Kasumi-1 (cell line): ENCODE measurements at regions not wholly inside any gene's neighbourhood (a gene's known extent, or its start where the extent isn't known, plus 50 kb on each side); places are given as distances from the start of the nearest gene placed in this dataset.
"Not testable (repeated sequence)": the region's sequence is repeated elsewhere in the genome, so short reads cannot be mapped to it uniquely, and the experiment has no call there.

Experiments used
- DNase-seq, 2 experiments: peaks; one replicate each; lab custom pipeline; 2025; lab: John Stamatoyannopoulos, UW

DNA sequence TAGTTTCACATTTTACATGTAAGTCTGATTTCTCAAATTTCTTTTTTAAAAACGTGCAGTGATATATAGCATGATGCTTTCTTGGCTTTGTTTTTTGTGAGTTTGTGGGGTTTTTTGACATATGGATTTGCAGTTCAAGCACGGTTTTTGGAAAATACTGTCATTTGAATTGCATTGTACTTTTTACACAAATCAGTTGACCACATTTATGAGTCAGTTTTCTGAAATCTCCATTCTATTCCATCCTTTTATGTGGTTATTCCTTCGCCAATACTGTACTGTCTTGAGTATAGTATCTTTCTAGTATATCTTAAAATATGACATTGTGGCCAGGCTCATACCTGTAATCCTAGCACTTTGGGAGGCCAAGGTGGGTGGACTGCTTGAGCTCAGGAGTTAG, 890.0 kb upstream of the CITED2 start:
- no peak for DNase-seq

DNA sequence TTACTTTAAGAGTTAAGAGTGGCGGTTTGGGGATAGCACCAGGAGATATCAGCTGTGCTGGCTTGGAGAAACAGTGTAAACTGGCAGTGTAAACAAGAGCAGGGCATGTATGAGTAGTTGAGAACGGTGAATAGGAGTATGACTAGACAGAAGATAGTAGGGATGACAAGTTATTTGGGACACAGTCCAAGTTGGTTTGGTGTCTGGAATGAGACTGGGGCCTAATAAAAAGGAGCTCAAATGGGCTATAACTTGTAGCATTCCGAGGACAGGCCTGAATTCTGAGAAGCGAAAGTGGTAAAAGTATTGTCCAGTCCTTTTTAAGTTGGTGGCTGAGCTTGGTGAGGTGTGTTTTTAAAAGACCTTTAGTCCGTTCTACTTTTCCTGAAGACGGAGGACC, 883.9 kb upstream of the CITED2 start:
- not testable (repeated sequence) for DNase-seq

DNA sequence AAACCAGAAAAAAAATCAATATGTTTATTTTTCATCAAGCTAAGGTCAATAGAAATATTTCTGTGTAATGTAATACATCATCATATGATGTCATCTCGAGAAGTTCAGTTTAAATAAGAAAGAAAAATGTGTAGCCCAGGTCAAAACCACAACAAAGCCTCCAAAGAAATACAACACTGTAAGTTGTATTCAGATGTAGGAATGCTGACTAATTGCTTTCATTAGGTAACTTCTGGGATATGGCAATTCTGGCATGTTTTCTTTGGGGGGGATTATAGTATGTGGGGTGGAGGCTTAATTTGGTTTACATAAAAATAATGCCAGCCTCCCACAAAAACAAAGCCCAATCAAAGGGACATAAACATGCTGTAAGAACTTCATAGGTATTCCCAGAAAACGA, 881.8 kb upstream of the CITED2 start:
- DNase-seq = no peak

DNA sequence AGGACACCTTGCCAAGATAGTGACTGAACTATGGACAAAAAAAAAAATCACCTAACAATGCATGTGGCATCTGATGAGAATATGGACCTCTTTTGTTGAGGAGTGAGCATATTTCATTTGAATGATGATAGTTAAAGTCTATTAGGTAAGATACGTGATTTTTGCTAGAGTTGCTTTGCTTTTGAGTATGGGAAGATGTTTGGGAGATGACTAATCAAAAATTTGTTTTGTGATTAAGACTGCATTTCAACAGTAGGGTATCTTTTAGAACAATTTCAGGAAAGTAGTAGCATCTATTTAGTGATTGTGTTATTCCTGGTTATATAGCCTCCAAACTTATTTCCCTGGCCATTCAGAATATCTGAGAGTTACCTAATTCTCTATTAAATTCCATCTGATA, 878.6 kb upstream of the CITED2 start:
- DNase-seq = no peak

DNA sequence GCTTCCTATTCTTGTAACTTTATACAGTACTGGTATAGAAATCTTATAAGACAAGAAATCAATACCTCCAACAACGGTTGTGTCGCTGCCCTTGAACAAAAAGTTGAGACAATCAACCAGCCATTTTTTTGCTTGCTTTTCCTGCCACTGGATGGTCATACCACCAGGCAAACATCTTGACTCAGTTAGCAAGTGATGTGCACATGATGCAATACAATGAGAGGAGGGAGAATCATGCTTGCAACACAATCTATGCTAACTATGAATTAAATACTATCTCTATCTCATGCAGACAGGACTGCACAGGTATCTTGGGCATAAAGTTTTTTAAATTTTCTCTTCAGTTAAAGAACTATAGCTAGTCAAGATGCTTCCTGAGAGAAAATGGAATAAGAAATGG, 877.7 kb upstream of the CITED2 start:
- DNase-seq = no peak

GRCh38 chr6:140245296-140246040, 871.0 kb upstream of the CITED2 start:
- DNase-seq = no peak

DNA sequence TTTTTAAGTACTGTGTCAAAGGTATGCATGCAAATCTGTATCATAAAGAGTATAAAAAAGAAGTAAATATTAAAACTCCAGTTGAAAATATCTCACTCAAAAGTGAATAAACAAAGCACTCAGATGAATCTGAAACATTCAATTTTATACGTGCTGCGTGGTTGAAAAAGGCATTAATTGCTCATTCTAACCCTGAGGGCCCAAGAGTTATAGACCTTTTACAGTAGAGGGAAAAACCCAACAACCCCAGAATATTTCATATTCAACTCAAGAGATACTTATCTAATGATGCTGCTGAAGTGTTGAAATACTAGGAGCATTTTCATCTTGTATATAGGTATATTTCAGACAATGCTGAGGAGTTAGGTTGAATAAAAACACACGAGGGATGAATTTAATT, 862.8 kb upstream of the CITED2 start:
- no peak for DNase-seq

DNA sequence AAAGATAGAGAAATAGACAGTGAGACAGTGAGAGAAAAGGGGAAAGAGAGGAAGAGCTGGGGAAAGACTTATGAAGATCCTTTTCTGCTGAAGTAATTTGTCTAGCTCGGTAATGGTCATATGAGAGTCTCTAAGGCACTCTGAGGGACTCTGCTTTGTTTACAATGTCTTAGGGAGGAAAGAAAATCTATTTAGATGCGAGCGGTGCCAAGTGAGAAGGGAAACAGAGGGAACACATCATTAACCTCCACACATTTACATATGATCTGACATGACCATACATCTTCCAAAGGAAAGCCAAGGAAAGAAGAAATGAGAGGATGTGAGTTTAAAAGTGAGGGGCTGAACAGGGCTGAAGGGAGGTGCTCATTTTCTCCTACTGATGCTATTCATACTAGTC, 862.3 kb upstream of the CITED2 start:
- DNase-seq = no peak

DNA sequence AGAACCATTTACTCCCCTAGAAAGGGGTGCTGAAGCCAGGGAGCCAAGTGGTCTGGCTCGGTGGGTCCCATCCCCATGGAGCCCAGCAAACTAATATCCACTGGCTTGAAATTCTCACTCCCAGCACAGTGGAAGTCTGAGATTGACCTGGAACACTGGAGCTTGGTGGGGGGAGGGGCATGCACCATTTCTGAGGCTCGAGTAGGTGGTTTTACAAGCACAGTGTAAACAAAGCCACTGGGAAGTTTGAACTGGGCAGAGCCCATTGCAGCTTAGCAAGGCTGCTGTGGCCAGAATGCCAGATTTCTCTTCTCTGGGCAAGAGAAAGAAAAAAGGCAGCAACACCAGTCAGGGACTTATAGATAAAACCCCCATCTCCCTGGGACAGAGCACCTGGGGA, 855.8 kb upstream of the CITED2 start:
- DNase-seq = no peak

DNA sequence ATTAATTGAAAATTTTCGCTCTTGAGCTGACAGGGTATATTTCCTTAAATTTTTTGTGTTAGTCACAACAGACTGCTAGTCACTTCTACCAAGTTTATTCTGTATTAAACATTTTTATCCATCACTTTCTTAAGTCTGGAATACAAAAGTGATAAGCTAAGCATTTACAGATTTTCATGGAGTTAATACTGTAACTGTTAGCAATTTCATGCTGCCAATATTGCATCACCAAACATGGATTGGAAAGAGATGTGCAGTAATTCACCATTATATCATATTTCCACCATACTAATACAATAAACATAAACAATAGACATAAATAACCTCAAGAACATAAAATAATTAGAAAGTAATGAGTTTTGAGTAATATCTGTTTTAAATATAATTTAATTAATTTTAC, 854.0 kb upstream of the CITED2 start:
- DNase-seq = no peak

DNA sequence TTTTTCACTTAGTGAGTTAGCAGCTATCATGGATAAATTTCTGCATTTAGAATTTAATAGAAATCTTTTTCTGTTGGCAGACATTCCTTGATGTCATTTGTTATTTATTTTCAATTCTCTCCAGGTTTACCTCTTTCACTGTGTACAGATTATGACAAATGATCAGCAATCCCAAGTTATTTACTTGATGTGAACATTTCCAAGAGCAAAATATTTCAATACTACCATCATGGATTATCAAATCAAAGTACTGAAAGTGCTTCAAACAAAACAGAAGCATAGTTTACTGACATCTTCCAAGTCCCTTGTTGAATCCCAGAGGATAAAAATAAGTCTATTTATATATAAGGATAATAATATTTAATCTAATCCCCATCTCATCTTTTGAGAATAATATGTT, 852.2 kb upstream of the CITED2 start:
- no peak for DNase-seq

GRCh38 chr6:140225701-140226436, 851.4 kb upstream of the CITED2 start:
- no peak for DNase-seq

GRCh38 chr6:140217283-140217682, 842.8 kb upstream of the CITED2 start:
- no peak for DNase-seq

GRCh38 chr6:140209775-140210174, 835.3 kb upstream of the CITED2 start:
- DNase-seq = no peak

DNA sequence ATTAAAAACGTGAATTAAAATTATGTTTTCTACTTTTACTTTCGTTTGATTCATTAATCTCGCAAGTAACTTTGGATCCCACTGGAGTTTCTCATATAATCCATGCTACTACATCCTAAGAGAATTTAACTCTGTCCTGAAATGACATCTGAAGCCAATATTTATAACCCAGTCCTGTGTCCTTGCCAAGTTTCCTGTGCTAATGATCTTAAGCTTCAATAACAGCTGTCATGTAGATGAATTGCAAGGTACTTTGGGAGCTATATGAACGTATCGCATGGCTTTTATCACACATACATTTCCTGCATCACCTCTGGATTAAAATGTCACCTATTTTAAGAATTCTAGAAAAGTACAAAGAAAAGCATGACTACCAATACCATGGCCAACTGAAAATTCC, 833.8 kb upstream of the CITED2 start:
- DNase-seq = no peak

DNA sequence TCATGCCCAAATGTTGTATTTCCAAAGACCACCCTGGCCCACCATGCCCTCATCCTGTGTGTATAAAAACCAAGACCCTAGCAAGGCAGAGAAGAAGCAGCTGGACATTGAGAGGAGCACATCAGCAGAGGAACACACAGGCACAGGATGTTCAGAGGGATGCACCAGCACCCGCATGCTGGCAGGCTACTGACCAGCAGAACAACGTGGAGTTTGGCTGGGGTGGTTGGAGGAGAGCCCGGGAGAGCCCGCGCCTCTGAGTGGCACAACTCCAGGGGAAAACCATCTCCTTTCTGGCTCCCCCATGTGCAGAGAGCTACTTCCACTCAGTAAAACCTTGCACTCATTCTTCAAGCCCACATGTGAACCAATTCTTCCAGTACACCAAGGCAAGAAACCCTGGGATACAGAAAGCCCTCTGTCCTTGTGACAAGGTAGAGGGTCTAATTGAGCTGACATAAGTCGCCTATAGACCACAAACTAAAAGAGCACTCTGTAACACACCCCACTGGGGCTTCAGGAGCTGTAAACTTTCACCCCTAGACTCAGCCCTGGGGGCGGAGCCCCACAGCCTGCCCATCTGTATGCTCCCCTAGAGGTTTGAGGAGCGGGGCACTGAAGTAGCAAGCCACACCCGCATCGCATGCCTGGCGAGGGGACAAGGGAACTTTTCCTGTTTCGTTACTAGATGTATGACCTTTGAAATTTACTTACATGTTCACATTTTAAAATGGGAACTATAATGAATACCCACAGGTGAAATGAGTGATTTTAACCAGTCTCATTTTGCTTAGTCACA, 831.5 kb upstream of the CITED2 start:
- no peak for DNase-seq

GRCh38 chr6:140204154-140204553, 829.7 kb upstream of the CITED2 start:
- DNase-seq = no peak

- DNase-seq = no peak
Measured at GRCh38 chr6:140203661-140204147, 829.3 kb upstream of the CITED2 start.

DNA sequence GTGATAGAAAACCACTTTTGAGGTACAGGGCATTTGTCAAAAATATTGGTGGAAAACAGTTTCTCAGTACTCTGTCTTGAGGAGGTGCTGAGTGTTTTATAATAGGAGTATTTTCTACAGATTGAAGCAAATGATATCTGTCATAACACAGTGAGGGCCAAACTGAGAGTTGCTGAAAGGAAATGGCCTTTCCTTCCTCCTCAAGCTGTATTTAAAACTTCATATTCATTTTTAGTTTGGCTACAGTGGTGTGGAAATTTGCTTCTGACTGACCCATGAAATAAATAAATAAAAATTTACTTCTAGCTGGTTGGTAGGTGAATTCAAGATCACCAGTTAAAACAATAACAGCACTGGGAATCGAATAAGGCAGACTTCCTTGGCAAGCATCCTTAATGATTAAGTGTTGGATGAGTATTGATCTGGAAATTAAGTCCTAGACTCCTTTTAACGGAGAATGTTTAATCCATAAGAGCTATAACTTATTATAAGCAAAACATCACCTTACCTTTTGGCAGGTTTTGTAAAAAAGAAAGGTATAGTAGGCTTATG, 828.6 kb upstream of the CITED2 start:
- no peak for DNase-seq

DNA sequence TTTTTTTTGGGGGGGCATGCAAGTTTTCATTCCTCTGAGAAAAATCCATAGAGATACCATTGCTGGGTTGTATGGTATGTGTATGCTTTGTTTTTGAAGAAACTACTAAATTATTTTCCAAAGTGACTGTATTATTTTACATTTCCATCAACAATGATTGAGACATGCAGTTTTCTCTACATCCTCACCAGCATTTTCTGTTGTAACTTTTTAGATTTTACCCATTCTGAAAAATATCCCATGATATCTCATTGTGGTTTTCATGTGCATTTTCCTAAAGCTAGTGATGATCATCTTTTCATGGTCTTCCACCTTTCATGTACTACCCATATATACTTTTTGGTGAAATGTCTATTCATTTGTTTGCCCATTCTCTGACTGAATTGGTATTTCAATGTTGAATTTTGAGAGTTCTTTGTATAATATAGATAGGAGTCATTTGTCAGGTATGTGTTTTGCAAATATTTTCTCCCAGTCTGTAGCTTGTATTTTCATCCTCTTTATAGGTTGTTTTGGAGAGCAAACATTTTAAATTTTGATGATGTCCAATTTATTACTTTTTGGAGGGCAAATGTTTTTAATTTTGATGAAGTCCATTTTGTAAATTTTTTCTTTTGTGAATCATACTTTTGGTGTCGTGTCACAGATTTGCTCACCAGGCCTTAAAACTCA, 827.5 kb upstream of the CITED2 start:
- DNase-seq = no peak

DNA sequence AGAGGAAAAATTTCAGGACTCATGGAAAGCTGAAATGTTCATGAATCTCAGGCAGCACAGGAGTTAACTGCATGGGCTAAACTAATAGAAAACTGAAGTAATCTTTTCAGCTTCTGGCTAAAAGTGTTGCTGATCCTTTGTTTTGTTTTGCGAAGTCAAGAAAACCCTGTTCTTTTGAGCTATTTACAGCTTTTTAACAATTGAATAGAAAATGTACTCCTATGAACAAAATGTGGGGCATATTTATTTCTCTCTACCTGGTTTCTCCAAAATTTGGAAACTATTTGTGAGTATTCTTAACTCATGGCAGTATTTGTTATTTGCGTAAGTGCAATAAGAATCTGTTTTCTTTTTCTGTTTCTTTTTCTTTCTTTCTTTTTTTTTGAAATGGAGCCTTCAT, 818.8 kb upstream of the CITED2 start:
- DNase-seq = no peak

DNA sequence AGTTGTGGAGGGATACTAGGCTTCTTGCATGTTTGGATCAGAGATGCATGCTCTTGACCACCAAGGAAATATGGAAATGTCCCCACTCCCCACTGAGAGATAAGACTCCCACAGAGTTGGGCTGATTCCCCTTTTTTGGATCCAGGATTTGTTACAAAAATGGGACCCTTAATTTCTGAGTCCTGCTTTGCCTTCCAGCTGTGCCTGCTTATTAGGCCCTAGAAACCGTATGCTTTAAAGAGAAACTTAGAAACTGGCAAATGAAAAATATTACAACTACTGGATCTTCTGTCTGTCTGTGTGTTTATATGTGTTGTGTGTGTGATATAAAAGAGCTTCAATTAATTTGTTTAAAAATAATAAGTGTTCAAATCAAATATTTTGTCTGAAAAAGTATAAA, 817.6 kb upstream of the CITED2 start:
- DNase-seq = no peak
